IMR-90 (cell line): ENCODE measurements at regions not wholly inside any gene's neighbourhood (a gene's known extent, or its start where the extent isn't known, plus 50 kb on each side); places are given as distances from the start of the nearest gene placed in this dataset.

Source experiments
- ATAC-seq: fragments of 200-7000 bp; cut with Tn5 transposase; 2 replicates; pipeline ENCODE4 v1.9.1; 2020; ENCODE audit warnings: low read depth, mild to moderate bottlenecking, moderate library complexity
- BruUV-seq: library from RNA; stranded (reverse); fragments of 400-500 nt; replicated peaks from 2 replicates; lab custom pipeline; 2021; lab: Mats Ljungman, UMichigan
- CTCF ChIA-PET: fragments of 300-600 bp; formaldehyde crosslinking; extraction: SDS; loops from one replicate; lab custom pipeline; 2021; ENCODE audit warnings: antibody characterized with exemption; lab: Yijun Ruan, JAX
- POLR2A ChIA-PET: fragments of 300-600 bp; sonication (Branson Sonifier 250); formaldehyde crosslinking; loops from one replicate; lab custom pipeline; 2022; ENCODE audit warnings: antibody characterized with exemption; ENCODE audit not compliant: unreplicated experiment; lab: Charles Lee
- DNase-seq: peaks from one replicate; pipeline ENCODE4 v3.0.0; 2013
- H2AFZ ChIP-seq: replicated peaks from 2 replicates; pipeline ENCODE3; 2013; ENCODE audit warnings: low read length, mild to moderate bottlenecking; ENCODE audit not compliant: poor library complexity
- H2AK5ac ChIP-seq: 2 replicates; pipeline ENCODE4 v1.6.1; 2013; ENCODE audit warnings: low read depth, low read length, inconsistent platforms
- H2AK9ac ChIP-seq: replicated peaks from 2 replicates; pipeline ENCODE3; 2013; ENCODE audit warnings: mild to moderate bottlenecking, low read depth, low read length, moderate library complexity; ENCODE audit not compliant: poor library complexity
- H2BK120ac ChIP-seq: 2 replicates; pipeline ENCODE4 v1.6.1; 2013; ENCODE audit warnings: low read depth, low read length, inconsistent platforms
- H2BK15ac ChIP-seq: 3 replicates; pipeline ENCODE4 v1.6.1; 2013; ENCODE audit warnings: low read depth, low read length, inconsistent platforms
- H2BK20ac ChIP-seq: 2 replicates; pipeline ENCODE4 v1.6.1; 2013; ENCODE audit warnings: low read depth, mild to moderate bottlenecking, inconsistent platforms, low read length, moderate library complexity
- H2BK5ac ChIP-seq: 2 replicates; pipeline ENCODE4 v1.6.1; 2013; ENCODE audit warnings: mild to moderate bottlenecking, low read depth, low read length, inconsistent platforms; ENCODE audit not compliant: poor library complexity, severe bottlenecking
- H3K14ac ChIP-seq: replicated peaks from 2 replicates; pipeline ENCODE4 v1.6.1; 2013; ENCODE audit warnings: low read depth, low read length, inconsistent platforms
- H3K18ac ChIP-seq: 2 replicates; pipeline ENCODE4 v1.6.1; 2013; ENCODE audit warnings: low read depth, low read length, control low read depth
- H3K23ac ChIP-seq: 2 replicates; pipeline ENCODE4 v1.6.1; 2013; ENCODE audit warnings: low read depth, low read length, inconsistent platforms
- H3K27ac ChIP-seq: 2 replicates; pipeline ENCODE4 v1.5.1; 2013; ENCODE audit warnings: mild to moderate bottlenecking, control low read depth, low read length; ENCODE audit not compliant: insufficient read depth
- H3K27me3 ChIP-seq: 2 replicates; pipeline ENCODE4 v1.6.1; 2013; ENCODE audit warnings: low read length; ENCODE audit not compliant: control insufficient read depth, insufficient read depth
- H3K36me3 ChIP-seq: 2 replicates; pipeline ENCODE4 v1.6.1; 2013; ENCODE audit warnings: low read length, mixed read lengths; ENCODE audit not compliant: control insufficient read depth, insufficient read depth
- H3K4ac ChIP-seq: 2 replicates; pipeline ENCODE4 v1.6.1; 2013; ENCODE audit warnings: low read depth, low read length, inconsistent platforms
- H3K4me1 ChIP-seq: 2 replicates; pipeline ENCODE4 v1.6.1; 2013; ENCODE audit warnings: low read length, mixed read lengths; ENCODE audit not compliant: control insufficient read depth, insufficient read depth
- H3K4me2 ChIP-seq: 2 replicates; pipeline ENCODE4 v1.6.1; 2013; ENCODE audit warnings: low read depth, mild to moderate bottlenecking, control low read depth, low read length, moderate library complexity
- H3K4me3 ChIP-seq: 2 replicates; pipeline ENCODE4 v1.5.1; 2013; ENCODE audit warnings: low read depth, mild to moderate bottlenecking, control low read depth, low read length, moderate library complexity; ENCODE audit not compliant: insufficient read depth
- H3K56ac ChIP-seq: 2 replicates; pipeline ENCODE4 v1.6.1; 2013; ENCODE audit warnings: low read length, inconsistent platforms; ENCODE audit not compliant: insufficient read depth; ENCODE audit errors: extremely low read depth
- H3K79me1 ChIP-seq, 2 experiments: 2 replicates each; pipeline ENCODE4 v1.6.1; 2013; ENCODE audit warnings: low read length in 2 of 2, inconsistent platforms in 1 of 2, low read depth in 1 of 2
- H3K9ac ChIP-seq: 2 replicates; pipeline ENCODE4 v1.6.1; 2013; ENCODE audit warnings: low read depth, low read length, control low read depth
- H3K9me1 ChIP-seq: 2 replicates; pipeline ENCODE4 v1.6.1; 2013; ENCODE audit warnings: low read length, inconsistent platforms; ENCODE audit not compliant: insufficient read depth
- H3K9me3 ChIP-seq: 2 replicates; pipeline ENCODE4 v1.6.1; 2013; ENCODE audit warnings: low read length; ENCODE audit not compliant: control insufficient read depth, insufficient read depth
- H4K20me1 ChIP-seq: 2 replicates; pipeline ENCODE4 v1.6.1; 2013; ENCODE audit warnings: low read length, inconsistent platforms; ENCODE audit not compliant: insufficient read depth
- H4K5ac ChIP-seq: 2 replicates; pipeline ENCODE4 v1.6.1; 2013; ENCODE audit warnings: mild to moderate bottlenecking, low read depth, low read length, control low read depth
- H4K8ac ChIP-seq, 2 experiments: 2 replicates each; pipeline ENCODE4 v1.6.1; 2013; ENCODE audit warnings: low read depth in 2 of 2, low read length in 2 of 2, control low read depth in 1 of 2, inconsistent platforms in 1 of 2
- H4K91ac ChIP-seq: 2 replicates; pipeline ENCODE4 v1.6.1; 2013; ENCODE audit warnings: low read depth, low read length, inconsistent platforms; ENCODE audit not compliant: insufficient read depth
- CEBPB ChIP-seq: IDR thresholded peaks from 2 replicates; pipeline ENCODE4 v1.6.1; 2012; ENCODE audit warnings: low read depth, low read length, improper control_type of control experiment
- CTCF ChIP-seq: conservative IDR thresholded peaks from 2 replicates; pipeline ENCODE4 v1.5.1; 2012; ENCODE audit warnings: mild to moderate bottlenecking, low read depth, low read length, improper control_type of control experiment
- MAFK ChIP-seq: IDR thresholded peaks from 2 replicates; pipeline ENCODE4 v1.6.1; 2012; ENCODE audit warnings: low read depth, low read length, improper control_type of control experiment
- RCOR1 ChIP-seq: IDR thresholded peaks from 2 replicates; pipeline ENCODE4 v1.6.1; 2012; ENCODE audit warnings: mild to moderate bottlenecking, low read length, improper control_type of control experiment; ENCODE audit not compliant: insufficient replicate concordance
- RFX5 ChIP-seq: IDR thresholded peaks from 2 replicates; pipeline ENCODE4 v1.8.0; 2012; ENCODE audit warnings: low read depth, mild to moderate bottlenecking, low read length, moderate library complexity
- WGBS, 2 experiments: methylation state at CpG; one replicate each; pipeline versions ENCODE4 v1.1.5 to v1.1.7; 2013; ENCODE audit warnings: missing lambda C conversion rate in 2 of 2; ENCODE audit not compliant: insufficient read length in 1 of 2; ENCODE audit errors: extremely low coverage in 2 of 2; 5-methylcytosine and 5-hydroxymethylcytosine counted together
- dilution Hi-C: fragments of 300-500 bp; cut with HindIII; formaldehyde crosslinking; loops from one replicate; pipeline ENCODE4 v1.14.3; 2018; ENCODE audit warnings: low sequenced_read_pairs; ENCODE audit not compliant: unreplicated experiment
- in situ Hi-C: fragments of 300-500 bp; cut with MboI; formaldehyde crosslinking; loops from 3 replicates; pipeline ENCODE4 v1.14.3; 2019; ENCODE audit warnings: low sequenced_read_pairs, inconsistent platforms, mixed read lengths
- intact Hi-C: fragments of 100-400 bp; cut with micrococcal nuclease; formaldehyde crosslinking; loops from 2 replicates; pipeline ENCODE4 v1.10.0; 2022
- TF ChIP-seq, protein P1 (sequence below): fragments of 150-350 bp; IDR thresholded peaks from 2 replicates; pipeline ENCODE4 v1.6.1; 2017; ENCODE audit warnings: mild to moderate bottlenecking, antibody characterized with exemption, low read length, low read depth

GRCh38 chr7:125347269-125347668 lies 417.6 kb upstream of the POT1 start:
- H2AK5ac ChIP-seq, result no peak overlapping the region
- no peak overlapping the region for H4K91ac ChIP-seq
- no peaks in the 10 kb centered on the region for H3K27me3 ChIP-seq
- H3K27ac ChIP-seq, result no peak overlapping the region
- ChIA-PET CTCF (no interaction called here), POLR2A (no interaction called here)
- H3K14ac ChIP-seq, result no peak overlapping the region
- H3K4me1 ChIP-seq, result no peaks in the 10 kb centered on the region
- no peak overlapping the region for H3K56ac ChIP-seq
- intact Hi-C loops (no loop called here), dilution Hi-C loops (no loop called here), in situ Hi-C loops (no loop called here)
- no peaks in the 10 kb centered on the region for H3K36me3 ChIP-seq
- no peak overlapping the region for H3K4me3 ChIP-seq
- no peaks in the 10 kb centered on the region for H3K9me1 ChIP-seq
- H2BK20ac ChIP-seq, result no peak overlapping the region
- H3K9ac ChIP-seq, result no peak overlapping the region
- H4K5ac ChIP-seq, result no peak overlapping the region
- no peak overlapping the region for H2BK15ac ChIP-seq
- H4K20me1 ChIP-seq, result no peaks in the 10 kb centered on the region
- no peak overlapping the region for H2AFZ ChIP-seq
- WGBS, 2 experiments, result no CpG with 5 or more reads among the region's 6 CpGs
- no peak overlapping the region for H3K4me2 ChIP-seq
- H2BK5ac ChIP-seq, result no peak overlapping the region
- no peak overlapping the region for H3K18ac ChIP-seq
- H2AK9ac ChIP-seq, result no peak overlapping the region
- H3K9me3 ChIP-seq, result peaks cover 4% of the 10 kb centered on the region
- H3K4ac ChIP-seq, result no peak overlapping the region
- H3K79me1 ChIP-seq, result no peaks in the 10 kb centered on the region
- no peak for ATAC-seq
- no peak overlapping the region for H2BK120ac ChIP-seq
- BruUV-seq, result no TSS peak
- H3K23ac ChIP-seq, result no peak overlapping the region
- H4K8ac ChIP-seq, result no peak overlapping the region
- no peak for DNase-seq
- TF ChIP-seq RCOR1 (no peak), RFX5 (no peak), MAFK (no peak), CEBPB (no peak), CTCF (no peak)
- TF ChIP-seq, protein P1, sequence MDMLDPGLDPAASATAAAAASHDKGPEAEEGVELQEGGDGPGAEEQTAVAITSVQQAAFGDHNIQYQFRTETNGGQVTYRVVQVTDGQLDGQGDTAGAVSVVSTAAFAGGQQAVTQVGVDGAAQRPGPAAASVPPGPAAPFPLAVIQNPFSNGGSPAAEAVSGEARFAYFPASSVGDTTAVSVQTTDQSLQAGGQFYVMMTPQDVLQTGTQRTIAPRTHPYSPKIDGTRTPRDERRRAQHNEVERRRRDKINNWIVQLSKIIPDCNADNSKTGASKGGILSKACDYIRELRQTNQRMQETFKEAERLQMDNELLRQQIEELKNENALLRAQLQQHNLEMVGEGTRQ, result no peak
